HG03565 (cell line): ENCODE measurements at regions not wholly inside any gene's neighbourhood (a gene's known extent, or its start where the extent isn't known, plus 50 kb on each side); places are given as distances from the start of the nearest gene placed in this dataset.

Experiments
- ATAC-seq: cut with Tn5 transposase; IDR thresholded peaks from one replicate; pipeline ENCODE4 v1.9.1; 2021; ENCODE audit warnings: mild to moderate bottlenecking, moderate library complexity; ENCODE audit not compliant: unreplicated experiment

DNA sequence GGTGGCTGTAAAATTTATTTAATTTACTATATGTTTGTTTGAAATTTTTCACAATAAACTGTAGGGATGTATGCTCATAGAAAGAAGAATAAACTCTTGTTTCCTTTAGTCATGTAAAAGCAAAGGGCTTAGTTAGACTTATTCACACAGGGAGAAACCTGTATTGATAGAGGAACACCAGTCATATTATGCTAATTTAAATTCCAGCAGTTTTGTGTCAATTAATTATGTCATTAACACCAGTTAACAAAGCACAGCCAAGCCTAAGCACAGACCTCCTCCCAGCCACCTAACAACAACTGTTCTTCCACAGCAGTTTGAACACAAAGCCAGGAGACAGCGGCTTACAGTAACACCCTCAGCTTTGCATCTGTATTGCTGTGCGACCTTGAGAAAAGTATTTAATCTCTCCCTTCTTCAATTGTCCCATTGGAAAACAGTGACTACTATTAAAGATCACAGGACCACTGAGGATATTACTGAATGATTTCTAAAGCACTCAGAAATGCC is 260.8 kb upstream of the RRP15 start:
- no peak for ATAC-seq

DNA sequence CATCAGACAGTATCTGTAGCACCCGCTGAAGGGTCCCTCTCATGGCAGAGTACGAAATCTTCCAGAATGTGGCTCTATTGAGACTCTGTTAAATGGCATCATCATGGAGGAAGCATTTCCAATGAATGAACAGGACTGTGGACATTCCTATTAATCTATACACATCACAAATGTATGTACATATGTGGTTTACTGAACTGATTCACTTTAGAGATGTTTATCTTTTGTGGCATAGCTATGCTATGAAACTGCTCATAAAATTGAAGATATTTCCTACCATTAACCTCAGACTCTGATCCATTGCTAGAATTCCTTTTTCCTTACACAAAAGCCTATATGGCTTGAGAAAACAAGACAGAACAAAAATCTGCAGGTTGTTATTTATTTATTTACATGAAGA is 259.6 kb upstream of the RRP15 start:
- no peak for ATAC-seq

DNA sequence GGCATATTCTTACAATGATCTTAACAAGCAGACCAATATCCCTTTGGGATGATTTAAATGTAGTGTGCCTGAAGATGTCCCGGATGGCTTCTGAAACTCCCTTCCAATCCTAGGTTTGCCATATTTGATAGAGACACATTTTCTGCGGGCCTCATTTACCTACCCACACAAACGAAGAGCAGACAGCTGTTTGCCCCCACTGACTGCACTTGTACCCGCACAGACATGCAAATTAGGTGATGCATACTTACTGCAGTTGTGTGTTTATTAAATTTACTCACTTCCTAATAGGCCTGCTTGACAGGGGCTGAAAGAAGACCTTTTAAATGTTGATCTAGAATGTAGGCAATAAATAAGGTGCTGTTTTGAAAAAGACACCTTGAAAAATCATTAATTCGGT is 257.9 kb upstream of the RRP15 start:
- no peak for ATAC-seq

DNA sequence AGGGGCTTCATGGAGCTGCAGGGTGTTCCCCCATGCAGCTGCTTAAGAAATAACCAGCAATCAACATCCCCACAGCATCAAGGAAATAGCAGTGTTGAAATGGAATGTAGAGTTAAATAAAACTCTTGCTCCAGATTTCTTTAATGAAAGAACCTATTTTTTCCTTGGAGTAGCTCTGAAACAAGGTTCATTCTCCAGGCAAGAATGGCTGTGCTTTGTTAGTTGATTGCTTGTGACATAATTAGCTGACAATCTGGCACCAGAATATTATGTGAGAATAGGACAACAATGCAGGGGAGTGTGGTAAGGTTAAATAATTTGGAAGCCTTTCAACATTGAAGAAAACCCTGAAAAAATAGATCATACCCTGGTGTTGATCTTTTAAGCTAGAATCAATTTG is 254.2 kb upstream of the RRP15 start:
- ATAC-seq = no peak

DNA sequence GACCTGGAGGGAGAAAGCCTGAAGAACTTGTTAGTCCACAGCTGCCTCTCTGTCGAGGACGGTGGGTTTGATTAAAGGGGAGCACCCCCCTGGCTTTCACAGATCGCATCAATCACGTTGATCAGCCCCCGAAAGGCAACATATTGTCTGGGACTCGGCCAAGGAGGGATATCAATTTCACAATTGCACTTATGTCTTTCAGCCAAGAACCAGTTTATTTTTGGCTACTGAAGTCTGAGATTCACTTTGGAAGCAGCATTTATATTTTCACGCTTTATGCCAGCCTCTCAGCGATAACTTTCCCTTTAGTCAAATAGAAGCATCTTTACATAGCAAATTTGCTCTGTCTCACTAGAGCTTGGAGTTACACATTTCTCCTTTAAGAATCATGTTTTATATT is 253.2 kb upstream of the RRP15 start:
- ATAC-seq = no peak

DNA sequence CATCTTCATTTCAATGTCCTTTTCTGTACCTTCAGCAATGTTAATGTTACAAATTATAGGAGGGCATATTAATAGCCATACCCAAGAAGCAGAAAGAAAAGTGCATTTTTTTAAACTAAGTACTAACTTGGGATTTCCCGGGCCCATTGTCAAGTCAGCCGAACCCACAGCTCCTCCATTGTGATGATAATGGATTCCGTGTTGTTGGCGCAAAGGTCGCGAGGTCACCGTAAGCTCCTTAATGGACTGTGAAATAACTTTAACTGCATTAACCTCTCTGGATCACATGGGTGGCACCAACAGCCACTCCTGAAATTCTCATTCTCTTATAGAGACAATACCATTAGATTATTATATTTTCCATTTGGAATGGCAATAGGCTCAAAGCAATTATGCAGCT is 250.6 kb upstream of the RRP15 start:
- ATAC-seq = no peak

DNA sequence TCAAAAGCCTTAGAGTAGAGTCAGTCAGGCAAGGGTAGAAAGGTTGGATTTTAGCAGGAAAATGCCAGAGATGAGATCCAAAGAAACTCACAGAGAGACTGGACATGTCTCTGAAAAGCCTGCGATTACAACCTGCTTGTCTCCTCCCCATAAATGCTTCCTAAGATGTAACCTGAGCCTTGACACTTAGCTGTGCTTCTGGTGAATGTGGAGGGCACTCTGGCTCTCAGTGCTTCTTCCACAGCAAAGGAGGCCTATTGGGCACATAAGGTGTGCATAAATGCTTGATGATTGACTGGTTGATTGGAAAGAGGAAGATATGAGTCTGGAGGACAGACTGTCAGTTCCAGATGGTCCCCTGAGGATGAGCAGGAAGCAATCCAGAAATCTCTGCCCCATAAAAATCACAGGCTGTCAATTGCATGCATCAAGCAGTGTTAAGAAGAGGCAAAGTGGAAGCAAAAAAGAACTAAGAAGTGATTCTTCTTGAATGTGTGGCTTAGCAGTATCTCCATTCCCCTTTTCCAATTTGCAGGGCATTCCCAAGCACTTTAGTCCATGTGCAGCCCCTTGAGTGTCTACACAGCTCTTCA is 236.2 kb upstream of the RRP15 start:
- no peak for ATAC-seq

DNA sequence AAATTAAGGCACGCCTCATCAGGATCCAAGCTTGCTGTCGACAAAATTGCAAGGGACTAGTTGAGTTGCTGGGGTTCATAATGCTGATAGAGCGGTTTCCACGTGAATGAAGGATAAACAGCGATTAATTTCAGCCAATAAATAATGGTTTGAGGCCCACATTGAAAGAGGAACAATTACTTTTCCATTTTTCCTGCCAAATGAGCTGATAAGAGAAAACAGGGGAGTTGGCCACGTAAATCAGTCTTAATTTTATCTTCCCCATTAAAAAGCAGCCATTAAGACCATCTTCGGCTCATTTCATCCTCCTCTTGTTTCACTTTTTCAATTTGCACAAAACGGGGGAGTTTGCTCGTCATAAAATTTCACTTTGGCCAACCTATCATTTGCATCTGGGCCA is 235.5 kb upstream of the RRP15 start:
- no peak for ATAC-seq

DNA sequence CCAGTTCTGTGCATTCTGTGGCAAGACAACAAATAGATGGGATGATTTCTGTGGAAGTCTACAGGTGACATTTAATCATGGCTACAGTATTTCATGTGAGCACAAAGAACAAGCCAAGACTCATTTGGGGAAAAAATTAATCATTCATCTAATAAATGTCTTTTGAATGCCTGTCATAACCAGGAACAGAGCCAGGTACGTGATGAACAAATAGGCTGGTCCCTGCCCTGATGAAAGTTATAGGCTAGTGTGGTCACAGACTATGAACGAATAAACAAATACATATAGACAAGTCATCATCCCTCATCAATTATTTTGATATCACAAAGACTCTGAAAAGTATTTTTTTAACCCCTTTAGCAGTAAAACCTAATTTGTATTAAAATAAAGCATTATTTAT is 226.4 kb upstream of the RRP15 start:
- ATAC-seq = no peak

DNA sequence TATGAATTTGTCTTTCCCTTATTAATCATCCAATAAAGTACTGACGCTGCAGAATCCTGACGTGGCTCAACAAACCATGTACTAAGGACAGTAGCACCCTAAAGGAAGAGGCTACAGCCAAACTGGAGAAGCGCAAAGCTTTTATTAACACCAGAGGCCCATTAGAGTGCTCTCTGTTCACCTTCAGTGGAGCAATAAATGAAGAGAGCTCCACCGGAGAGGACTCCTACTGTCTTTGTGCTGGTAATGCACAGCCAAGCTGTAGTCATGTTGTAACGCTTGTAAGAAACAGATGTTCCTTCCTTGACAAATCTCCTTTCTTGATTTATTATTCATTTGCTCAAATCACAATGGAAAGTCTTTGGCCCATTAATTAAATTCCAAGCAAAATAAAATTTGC is 220.7 kb upstream of the RRP15 start:
- ATAC-seq = no peak

DNA sequence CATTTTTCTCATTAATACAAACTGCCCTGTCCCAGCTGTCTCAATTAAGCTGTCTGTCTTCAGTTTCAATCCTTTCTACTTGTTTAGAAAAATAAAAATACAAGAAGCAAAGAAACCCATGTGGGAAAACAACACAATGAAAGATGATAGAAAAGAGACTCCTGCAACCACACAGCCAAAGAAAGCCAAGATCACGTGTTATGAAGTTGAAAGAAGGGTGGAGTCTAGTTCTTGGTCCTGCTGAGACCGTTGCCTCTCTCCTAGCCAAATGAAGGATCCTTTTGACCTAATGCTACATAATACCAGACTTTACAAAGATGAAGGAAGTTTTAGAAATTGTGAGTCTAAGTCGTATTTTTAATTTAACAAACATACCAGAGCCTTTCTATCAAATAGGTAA is 218.8 kb upstream of the RRP15 start:
- ATAC-seq = no peak

DNA sequence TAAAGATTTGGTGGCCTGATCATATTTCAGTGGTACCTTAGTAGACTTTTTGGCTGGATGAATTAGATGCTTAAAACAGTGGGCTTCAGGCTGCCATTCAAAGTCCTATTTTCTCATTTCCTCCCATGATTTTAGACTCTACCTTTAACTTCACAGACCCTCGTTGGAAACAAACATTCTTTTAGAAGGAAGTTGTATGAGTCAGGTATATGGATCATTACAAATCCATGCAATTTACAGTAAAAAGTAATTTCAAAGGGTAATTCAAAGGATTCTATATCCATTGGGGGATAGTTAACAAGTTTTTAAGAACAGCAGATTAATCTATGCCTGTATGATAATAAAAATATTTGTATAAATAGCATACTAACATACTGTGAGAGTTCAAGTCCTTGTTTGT is 216.9 kb upstream of the RRP15 start:
- no peak for ATAC-seq

DNA sequence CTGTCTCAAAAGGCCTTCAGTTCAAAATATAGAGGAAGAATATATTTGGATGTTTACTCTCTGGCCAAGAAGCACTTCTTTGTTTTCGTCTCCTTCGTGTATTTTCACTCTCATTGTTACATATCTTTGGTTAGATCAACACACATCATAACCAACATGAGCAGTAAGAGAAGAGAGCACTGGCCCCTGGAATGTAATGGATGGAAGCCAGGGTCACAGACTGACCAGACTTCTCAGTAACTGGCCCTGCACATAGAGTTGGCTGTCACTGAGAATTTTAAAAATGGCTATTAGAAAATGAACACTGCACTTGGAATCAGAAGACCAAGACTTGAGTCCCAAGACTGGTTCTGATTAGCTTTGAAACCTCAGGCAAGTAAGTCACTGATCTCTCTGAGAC is 215.9 kb upstream of the RRP15 start:
- no peak for ATAC-seq

DNA sequence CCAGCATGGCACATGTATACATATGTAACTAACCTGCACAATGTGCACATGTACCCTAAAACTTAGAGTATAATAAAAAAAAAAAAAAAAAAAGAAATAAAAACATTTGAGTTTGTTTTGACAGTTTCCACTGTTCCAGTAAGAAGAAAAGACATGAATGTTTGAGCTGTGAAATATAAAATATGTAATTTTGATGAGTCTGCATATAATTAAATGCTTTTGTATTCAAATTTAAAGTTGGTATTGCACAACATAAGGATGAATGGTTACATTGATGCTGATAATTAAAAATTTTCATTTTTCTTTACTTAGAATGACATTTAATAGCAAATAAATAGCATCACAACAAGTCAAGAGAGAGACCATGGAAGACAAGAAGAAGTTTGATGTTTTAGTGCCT is 212.0 kb upstream of the RRP15 start:
- ATAC-seq = no peak

DNA sequence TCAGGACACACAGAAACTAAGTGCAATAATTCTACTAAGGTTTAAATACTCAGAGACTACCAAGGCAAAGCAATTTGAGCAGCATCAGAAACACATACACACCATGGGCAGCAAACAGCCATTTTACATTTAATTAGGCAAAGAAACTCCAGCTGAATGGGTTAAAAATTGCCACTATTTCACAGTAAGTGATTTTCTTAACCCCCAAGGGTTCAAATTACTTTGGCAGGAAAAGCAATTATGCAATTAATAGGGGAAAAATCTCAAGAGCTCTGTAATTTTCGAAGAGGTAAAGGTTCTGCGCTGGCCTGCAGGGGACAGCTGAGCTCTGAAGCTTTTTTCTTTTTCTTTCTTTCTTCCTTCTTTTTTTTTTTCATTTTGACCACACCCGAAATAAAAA is 206.2 kb upstream of the RRP15 start:
- ATAC-seq = no peak

DNA sequence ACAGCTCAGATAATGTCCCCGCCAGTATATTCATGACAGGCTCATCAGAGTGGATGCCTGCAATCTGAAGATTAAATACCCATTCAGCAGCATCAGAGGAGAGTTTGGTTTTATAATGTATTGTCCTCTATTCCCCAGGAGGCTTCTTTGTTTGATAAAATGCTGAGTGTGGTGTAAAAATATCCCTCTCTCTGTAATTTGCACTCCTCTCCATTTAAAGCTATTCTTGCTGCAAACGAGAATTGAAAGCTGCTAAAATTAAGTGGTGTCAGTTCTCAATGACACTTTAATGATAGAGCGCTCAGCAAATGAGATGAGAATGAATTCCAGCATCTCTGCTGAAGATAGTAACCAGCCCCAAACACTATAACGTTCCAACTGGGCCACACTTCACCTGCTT is 205.7 kb upstream of the RRP15 start:
- ATAC-seq = no peak

DNA sequence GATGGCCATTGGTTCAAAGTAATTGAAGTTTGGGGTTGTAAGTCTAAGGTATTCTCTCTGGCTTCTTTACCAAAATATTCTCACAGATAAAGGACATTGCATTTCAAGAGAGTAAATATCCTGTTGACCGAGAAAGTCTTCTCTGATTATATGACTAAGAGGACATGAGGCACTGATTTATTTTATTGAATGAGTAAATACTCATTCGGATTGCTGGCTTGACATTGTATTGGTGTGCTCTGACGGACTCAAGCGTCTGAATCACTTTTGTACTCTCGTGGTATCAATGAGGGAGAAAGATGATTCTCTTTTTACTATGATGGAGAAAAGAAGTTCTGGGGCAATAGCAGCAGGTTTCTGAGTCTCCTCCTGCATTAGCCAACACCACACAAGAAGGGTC is 205.3 kb upstream of the RRP15 start:
- ATAC-seq = no peak

DNA sequence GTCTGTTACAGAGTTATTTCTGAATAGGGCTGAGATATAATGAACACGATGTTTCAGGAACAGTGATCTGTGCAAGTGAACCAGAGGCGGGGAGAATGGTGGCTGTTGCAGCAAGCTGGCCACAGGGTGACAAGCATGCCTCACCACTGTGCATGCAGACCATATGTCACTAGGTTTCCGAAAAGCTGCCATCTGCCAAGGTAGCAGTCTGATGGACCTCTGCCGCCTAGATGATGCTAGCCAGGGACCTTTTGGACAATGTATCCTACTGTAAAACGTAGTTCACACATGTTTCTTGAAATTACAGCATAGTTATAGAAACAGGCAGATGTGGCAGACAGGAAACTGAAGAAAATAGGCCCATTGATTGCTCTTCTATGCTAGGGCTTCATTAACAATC is 204.2 kb upstream of the RRP15 start:
- ATAC-seq = no peak

DNA sequence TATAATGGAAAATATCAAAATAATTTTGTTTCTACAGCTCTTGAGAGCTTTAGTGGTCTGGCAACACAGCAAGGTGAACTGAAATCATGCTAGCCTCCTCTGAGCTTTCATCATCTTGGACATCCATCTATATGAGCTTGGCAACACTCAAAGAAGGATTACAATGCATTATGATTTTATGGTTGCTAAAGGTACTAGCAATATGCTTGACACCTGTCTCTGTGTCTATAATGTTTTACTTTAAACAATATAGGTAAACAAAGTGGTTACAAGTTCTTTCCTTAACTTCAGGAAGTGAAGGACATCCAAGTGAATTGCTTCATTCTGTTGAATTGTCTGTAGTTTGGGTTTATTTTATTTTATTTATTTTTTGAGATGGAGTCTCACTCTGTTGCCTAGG is 203.7 kb upstream of the RRP15 start:
- ATAC-seq = no peak

DNA sequence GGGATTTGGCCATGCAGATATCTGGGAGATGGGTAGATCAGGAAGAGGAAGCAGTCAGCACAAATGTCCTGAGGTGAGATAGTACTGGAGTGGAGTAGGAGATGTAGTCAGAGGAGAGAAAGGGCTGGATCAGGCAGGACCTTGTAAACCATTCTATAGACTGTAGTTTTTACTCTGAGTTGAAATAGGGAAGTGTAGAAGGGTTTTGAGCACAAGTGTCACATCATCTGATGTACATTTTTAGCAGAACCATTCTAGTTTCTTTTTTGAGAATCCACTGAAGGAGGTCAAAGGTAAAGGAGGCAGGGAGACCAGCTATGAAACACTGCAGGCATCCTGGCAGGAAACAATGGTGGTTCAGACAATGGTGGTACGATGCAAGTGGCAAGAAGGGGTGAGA is 194.6 kb upstream of the RRP15 start:
- ATAC-seq = no peak

DNA sequence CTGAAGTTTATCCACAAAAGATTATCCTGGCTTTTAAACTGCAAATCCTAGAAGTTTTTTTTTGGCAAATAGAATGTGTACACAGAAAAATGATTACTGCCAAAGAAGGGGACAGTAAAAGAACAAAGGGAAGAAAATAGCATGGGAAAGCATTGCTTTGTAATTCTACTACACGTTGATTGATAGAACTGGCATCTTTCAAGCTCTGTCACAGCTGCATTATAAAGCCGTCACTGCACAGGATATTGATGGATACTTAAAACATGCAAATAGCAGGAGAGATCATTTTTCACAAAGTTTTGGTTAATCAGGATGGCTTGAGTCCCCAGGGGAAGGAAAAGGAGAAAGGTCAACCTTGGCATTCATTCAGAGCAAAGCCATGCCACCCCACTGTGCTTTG is 183.7 kb upstream of the RRP15 start:
- ATAC-seq = no peak

DNA sequence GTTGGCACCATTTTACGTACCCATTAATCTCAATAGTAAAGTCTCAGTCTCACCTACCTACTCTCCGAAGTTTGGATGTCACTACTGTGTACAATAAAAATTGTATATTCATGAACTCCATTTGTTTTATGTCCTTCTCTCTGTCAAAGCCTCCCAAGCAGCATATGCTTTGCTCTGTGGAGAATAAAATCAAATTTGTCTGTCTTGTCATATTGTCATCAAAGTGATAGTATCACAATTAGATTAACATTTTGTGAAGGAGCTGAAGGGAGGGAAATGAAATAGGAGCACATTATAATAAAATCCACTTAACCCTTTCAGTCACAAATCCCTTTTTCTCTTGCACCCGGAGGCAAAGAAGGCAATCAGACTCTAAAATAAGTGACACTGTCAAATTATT is 177.1 kb upstream of the RRP15 start:
- ATAC-seq = no peak

DNA sequence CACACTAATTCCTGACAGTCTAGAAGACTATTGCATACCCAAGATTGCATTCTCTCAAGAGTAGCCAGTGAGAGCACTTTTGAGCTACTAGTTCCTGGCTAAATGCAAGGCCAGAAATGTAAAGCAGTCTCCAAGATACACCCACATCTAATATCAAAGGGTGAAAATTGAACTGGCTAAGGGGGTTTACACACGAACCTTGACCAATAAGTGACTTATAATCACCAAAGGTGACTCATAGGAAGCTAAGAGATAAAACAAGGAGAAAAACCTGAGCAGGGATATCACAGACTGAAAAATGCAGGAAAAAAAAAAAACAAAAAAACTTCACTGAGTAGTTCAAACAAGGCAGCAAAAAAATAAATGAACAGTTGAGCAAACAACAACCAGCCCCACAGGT is 172.2 kb upstream of the RRP15 start:
- ATAC-seq = no peak

DNA sequence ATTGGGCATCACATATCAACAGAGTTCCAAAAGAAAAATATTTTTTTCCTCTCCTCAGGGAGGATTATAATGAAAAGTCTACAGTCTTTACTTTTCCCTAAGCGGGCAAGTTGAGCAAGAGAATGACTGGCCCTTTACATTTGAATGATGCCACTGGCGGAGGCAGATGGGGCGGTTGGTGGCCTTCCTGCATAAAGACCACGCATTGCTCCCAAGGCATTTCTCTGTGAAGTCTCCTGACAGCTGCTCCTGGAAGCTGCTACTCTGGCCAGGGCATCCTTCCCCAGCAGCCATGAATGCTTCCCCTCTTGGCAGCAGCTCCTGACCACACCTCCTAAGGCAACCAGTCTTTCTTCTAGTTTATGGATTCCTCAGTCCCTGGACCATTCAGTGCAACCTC is 161.1 kb upstream of the RRP15 start:
- ATAC-seq = no peak
